ENCODE measurements at regions not wholly inside any gene's neighbourhood (a gene's known extent, or its start where the extent isn't known, plus 50 kb on each side); places are given as distances from the start of the nearest gene placed in this dataset.

DNA sequence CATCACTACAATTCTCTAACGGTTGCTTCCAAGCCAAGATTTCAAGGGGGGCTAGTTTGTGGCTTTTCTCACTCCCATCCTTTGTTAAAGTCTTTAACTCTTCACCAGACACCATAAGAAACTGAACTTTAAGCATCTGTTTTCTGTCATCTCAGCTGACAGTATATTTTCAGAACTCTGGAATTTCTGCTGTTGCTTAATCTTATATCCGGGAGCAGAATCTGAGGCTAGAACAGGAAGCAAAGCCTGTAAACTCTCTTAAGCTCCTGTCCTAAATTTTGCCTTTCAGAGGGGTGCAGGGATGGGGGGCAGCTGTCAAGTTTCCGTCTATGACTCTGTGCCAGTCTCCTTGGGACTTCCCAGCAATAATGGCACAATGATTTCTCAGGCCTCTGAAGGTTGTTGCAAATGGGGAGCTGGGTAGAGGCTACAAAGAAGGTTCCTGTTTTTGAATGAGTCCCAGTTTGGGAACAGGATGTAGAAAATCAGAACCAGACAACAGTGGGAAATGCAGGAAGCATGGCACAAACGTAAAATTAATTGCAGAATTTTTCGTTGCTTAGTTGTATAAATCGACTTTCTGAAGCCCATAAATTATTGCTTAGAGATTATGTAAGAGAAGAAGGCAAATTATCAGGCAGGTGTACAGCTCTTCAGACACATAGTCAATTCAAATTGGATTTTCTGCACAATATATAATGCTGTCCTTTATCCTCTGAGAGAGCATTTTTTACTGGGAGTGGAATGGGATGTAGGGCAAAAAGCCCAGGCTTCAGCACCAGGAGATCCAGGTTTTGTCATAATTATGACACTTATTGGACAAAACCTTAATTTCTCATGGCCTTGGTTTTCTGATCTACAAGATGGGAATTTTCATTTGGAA, 430.9 kb downstream of the DMAC1 start:
- TF ChIP-seq, protein P1, sequence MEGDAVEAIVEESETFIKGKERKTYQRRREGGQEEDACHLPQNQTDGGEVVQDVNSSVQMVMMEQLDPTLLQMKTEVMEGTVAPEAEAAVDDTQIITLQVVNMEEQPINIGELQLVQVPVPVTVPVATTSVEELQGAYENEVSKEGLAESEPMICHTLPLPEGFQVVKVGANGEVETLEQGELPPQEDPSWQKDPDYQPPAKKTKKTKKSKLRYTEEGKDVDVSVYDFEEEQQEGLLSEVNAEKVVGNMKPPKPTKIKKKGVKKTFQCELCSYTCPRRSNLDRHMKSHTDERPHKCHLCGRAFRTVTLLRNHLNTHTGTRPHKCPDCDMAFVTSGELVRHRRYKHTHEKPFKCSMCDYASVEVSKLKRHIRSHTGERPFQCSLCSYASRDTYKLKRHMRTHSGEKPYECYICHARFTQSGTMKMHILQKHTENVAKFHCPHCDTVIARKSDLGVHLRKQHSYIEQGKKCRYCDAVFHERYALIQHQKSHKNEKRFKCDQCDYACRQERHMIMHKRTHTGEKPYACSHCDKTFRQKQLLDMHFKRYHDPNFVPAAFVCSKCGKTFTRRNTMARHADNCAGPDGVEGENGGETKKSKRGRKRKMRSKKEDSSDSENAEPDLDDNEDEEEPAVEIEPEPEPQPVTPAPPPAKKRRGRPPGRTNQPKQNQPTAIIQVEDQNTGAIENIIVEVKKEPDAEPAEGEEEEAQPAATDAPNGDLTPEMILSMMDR (IDR thresholded peaks at IDR 0.05; ENCODE audit: partially characterized antibody, unreplicated experiment), result no peak
- H3K4me1 Mint-ChIP-seq (ENCODE audit: low read depth, unreplicated experiment), result peaks cover 3% of the 10 kb centered on the region
- no peak overlapping the region for H3K27ac Mint-ChIP-seq (ENCODE audit: unreplicated experiment)
- H3K27me3 Mint-ChIP-seq (ENCODE audit: unreplicated experiment), result peaks cover 3% of the 10 kb centered on the region
- no peak for DNase-seq
- no peaks in the 10 kb centered on the region for H3K9me3 Mint-ChIP-seq (ENCODE audit: unreplicated experiment)
- H3K4me3 Mint-ChIP-seq (ENCODE audit: unreplicated experiment), result no peak overlapping the region
- H3K36me3 Mint-ChIP-seq (ENCODE audit: unreplicated experiment), result no peaks in the 10 kb centered on the region

DNA sequence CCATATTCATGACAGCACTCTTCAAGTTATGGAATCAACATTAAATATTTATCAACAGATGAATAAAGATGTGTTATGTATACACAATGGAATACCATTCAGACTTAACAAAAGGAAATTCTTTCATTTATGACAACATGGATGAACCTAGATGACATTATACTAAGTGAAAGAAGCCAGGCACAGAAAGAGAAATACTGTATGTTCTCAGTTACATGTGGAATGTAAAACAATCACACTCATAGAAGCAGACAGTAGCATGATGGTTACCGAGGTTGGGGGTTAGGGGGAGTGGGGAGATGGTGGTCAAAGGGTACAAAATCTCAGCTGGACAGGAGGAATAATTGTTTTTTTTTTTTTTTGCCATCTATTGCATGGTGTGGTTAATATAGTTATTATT, 431.9 kb downstream of the DMAC1 start:
- DNase-seq, result no peak
- no peaks in the 10 kb centered on the region for H3K27me3 Mint-ChIP-seq (ENCODE audit: unreplicated experiment)
- TF ChIP-seq, protein P1 (IDR thresholded peaks at IDR 0.05; ENCODE audit: partially characterized antibody, unreplicated experiment), result no peak
- no peak overlapping the region for H3K4me3 Mint-ChIP-seq (ENCODE audit: unreplicated experiment)
- H3K4me1 Mint-ChIP-seq (ENCODE audit: low read depth, unreplicated experiment), result peaks cover 3% of the 10 kb centered on the region
- H3K9me3 Mint-ChIP-seq (ENCODE audit: unreplicated experiment), result no peaks in the 10 kb centered on the region
- H3K36me3 Mint-ChIP-seq (ENCODE audit: unreplicated experiment), result no peaks in the 10 kb centered on the region
- H3K27ac Mint-ChIP-seq (ENCODE audit: unreplicated experiment), result no peak overlapping the region

GRCh38 chr9:7366121-7366520, 433.5 kb downstream of the DMAC1 start:
- TF ChIP-seq, protein P1 (IDR thresholded peaks at IDR 0.05; ENCODE audit: partially characterized antibody, unreplicated experiment), result no peak
- Mint-ChIP-seq H3K36me3 (ENCODE audit: unreplicated experiment) (no peaks in the 10 kb centered on the region), H3K4me3 (ENCODE audit: unreplicated experiment) (no peak overlapping the region), H3K4me1 (ENCODE audit: low read depth, unreplicated experiment) (peaks cover 3% of the 10 kb centered on the region), H3K27me3 (ENCODE audit: unreplicated experiment) (no peaks in the 10 kb centered on the region), H3K27ac (ENCODE audit: unreplicated experiment) (no peak overlapping the region), H3K9me3 (ENCODE audit: unreplicated experiment) (no peaks in the 10 kb centered on the region)
- DNase-seq, result no peak

- TF ChIP-seq, protein P1 (IDR thresholded peaks at IDR 0.05; ENCODE audit: partially characterized antibody, unreplicated experiment), result no peak
- Mint-ChIP-seq H3K4me3 (ENCODE audit: unreplicated experiment) (no peak overlapping the region), H3K4me1 (ENCODE audit: low read depth, unreplicated experiment) (peaks cover 3% of the 10 kb centered on the region), H3K9me3 (ENCODE audit: unreplicated experiment) (no peaks in the 10 kb centered on the region), H3K27me3 (ENCODE audit: unreplicated experiment) (no peaks in the 10 kb centered on the region), H3K27ac (ENCODE audit: unreplicated experiment) (no peak overlapping the region), H3K36me3 (ENCODE audit: unreplicated experiment) (no peaks in the 10 kb centered on the region)
- no peak for DNase-seq
Observed at GRCh38 chr9:7363777-7364477, 435.7 kb downstream of the DMAC1 start.

GRCh38 chr9:7360513-7360912, 439.1 kb downstream of the DMAC1 start:
- DNase-seq, result no peak
- H3K4me3 Mint-ChIP-seq (ENCODE audit: unreplicated experiment), result no peak overlapping the region
- H3K9me3 Mint-ChIP-seq (ENCODE audit: unreplicated experiment), result no peaks in the 10 kb centered on the region
- H3K36me3 Mint-ChIP-seq (ENCODE audit: unreplicated experiment), result no peaks in the 10 kb centered on the region
- no peaks in the 10 kb centered on the region for H3K27me3 Mint-ChIP-seq (ENCODE audit: unreplicated experiment)
- H3K4me1 Mint-ChIP-seq (ENCODE audit: low read depth, unreplicated experiment), result peaks cover 3% of the 10 kb centered on the region
- TF ChIP-seq, protein P1 (IDR thresholded peaks at IDR 0.05; ENCODE audit: partially characterized antibody, unreplicated experiment), result no peak
- H3K27ac Mint-ChIP-seq (ENCODE audit: unreplicated experiment), result no peak overlapping the region

Data from glutamatergic neuron (in vitro differentiated cells).